ENCODE measurements at regions not wholly inside any gene's neighbourhood (a gene's known extent, or its start where the extent isn't known, plus 50 kb on each side); places are given as distances from the start of the nearest gene placed in this dataset.

DNA sequence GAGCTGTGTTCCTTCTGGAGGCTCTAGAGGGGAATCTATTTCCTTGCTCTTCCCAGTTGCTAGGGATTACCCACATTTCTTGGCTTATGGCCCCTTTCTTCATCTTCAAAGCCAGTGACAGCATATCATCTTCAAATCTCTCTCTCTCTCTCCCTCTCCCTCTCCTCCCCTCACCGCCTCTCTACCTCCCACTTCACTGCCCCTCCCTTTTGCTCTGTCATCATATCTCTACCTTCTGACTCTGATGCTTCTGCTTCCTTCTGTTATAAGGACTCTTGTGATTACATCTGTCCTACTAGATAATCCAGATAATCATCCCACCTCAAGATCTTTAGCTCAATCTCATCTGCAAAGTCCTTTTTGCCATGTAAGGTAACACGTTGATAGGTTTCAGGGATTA lies 93.1 kb upstream of the TEX13D start:
- ATAC-seq = no peak
- TF ChIP-seq OSR1 (CRISPR knock-in tag; IDR thresholded peaks at IDR 0.05) (no peak), ZNF8 (CRISPR knock-in tag; IDR thresholded peaks at IDR 0.05) (no peak), PPARA (CRISPR knock-in tag; IDR thresholded peaks at IDR 0.05; ENCODE audit: borderline replicate concordance) (no peak), ZNF70 (CRISPR knock-in tag; IDR thresholded peaks at IDR 0.05) (no peak), ESRRG (CRISPR knock-in tag; IDR thresholded peaks at IDR 0.05) (no peak), ZC3H10 (CRISPR knock-in tag; IDR thresholded peaks at IDR 0.05) (no peak), ARNTL (CRISPR knock-in tag; IDR thresholded peaks at IDR 0.05; ENCODE audit: borderline replicate concordance, low read depth) (no peak), CSDC2 (CRISPR knock-in tag; IDR thresholded peaks at IDR 0.05) (no peak), GLIS3 (CRISPR knock-in tag; IDR thresholded peaks at IDR 0.05) (no peak), ZFP3 (CRISPR knock-in tag; IDR thresholded peaks at IDR 0.05) (no peak), TCF4 (CRISPR knock-in tag; IDR thresholded peaks at IDR 0.05; ENCODE audit: borderline replicate concordance) (no peak), CSRNP3 (CRISPR knock-in tag; IDR thresholded peaks at IDR 0.05) (no peak), TOX (CRISPR knock-in tag; IDR thresholded peaks at IDR 0.05; ENCODE audit: borderline replicate concordance) (no peak), SNAI2 (CRISPR knock-in tag; IDR thresholded peaks at IDR 0.05) (no peak), ISL1 (CRISPR knock-in tag; IDR thresholded peaks at IDR 0.05) (no peak), BACH2 (CRISPR knock-in tag; IDR thresholded peaks at IDR 0.05; ENCODE audit: borderline replicate concordance) (no peak), ZFP30 (CRISPR knock-in tag; IDR thresholded peaks at IDR 0.05) (no peak), PATZ1 (CRISPR knock-in tag; IDR thresholded peaks at IDR 0.05; ENCODE audit: borderline replicate concordance) (no peak)
- TF ChIP-seq, protein P1, sequence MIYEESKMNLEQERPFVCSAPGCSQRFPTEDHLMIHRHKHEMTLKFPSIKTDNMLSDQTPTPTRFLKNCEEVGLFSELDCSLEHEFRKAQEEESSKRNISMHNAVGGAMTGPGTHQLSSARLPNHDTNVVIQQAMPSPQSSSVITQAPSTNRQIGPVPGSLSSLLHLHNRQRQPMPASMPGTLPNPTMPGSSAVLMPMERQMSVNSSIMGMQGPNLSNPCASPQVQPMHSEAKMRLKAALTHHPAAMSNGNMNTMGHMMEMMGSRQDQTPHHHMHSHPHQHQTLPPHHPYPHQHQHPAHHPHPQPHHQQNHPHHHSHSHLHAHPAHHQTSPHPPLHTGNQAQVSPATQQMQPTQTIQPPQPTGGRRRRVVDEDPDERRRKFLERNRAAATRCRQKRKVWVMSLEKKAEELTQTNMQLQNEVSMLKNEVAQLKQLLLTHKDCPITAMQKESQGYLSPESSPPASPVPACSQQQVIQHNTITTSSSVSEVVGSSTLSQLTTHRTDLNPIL (CRISPR knock-in tag; IDR thresholded peaks at IDR 0.05; ENCODE audit: low read depth) = no peak
- TF ChIP-seq, protein P2, sequence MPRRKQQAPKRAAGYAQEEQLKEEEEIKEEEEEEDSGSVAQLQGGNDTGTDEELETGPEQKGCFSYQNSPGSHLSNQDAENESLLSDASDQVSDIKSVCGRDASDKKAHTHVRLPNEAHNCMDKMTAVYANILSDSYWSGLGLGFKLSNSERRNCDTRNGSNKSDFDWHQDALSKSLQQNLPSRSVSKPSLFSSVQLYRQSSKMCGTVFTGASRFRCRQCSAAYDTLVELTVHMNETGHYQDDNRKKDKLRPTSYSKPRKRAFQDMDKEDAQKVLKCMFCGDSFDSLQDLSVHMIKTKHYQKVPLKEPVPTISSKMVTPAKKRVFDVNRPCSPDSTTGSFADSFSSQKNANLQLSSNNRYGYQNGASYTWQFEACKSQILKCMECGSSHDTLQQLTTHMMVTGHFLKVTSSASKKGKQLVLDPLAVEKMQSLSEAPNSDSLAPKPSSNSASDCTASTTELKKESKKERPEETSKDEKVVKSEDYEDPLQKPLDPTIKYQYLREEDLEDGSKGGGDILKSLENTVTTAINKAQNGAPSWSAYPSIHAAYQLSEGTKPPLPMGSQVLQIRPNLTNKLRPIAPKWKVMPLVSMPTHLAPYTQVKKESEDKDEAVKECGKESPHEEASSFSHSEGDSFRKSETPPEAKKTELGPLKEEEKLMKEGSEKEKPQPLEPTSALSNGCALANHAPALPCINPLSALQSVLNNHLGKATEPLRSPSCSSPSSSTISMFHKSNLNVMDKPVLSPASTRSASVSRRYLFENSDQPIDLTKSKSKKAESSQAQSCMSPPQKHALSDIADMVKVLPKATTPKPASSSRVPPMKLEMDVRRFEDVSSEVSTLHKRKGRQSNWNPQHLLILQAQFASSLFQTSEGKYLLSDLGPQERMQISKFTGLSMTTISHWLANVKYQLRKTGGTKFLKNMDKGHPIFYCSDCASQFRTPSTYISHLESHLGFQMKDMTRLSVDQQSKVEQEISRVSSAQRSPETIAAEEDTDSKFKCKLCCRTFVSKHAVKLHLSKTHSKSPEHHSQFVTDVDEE (CRISPR knock-in tag; IDR thresholded peaks at IDR 0.05) = no peak

GRCh38 chrX:124239911-124240310 lies 92.5 kb upstream of the TEX13D start:
- no peak for ATAC-seq

DNA sequence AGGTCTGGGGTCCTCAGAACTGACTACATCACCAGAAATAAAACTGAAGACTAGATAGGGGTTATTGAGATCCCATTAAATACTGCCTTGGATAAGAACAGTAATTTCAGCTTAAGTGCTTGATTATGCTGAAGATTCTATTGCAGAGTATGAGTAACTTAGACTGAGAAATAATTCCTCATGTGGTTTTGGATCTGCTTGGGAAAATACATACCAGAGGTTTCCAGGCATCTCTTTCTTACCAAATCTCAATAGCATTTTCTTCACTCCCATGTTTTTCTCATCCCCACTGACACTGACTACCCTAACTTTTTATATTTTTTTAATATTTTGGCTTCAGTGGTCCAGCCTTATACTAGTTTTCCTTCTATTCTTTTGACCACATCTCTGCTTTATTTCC lies 92.0 kb upstream of the TEX13D start:
- no peak for TF ChIP-seq GLIS3 (CRISPR knock-in tag; IDR thresholded peaks at IDR 0.05)
- no peak for TF ChIP-seq RARB (CRISPR knock-in tag; IDR thresholded peaks at IDR 0.05)
- TF ChIP-seq CSRNP3 (CRISPR knock-in tag; IDR thresholded peaks at IDR 0.05) = no peak
- TF ChIP-seq, protein P1 (CRISPR knock-in tag; IDR thresholded peaks at IDR 0.05; ENCODE audit: low read depth) = no peak
- TF ChIP-seq, protein P2 (CRISPR knock-in tag; IDR thresholded peaks at IDR 0.05) = no peak
- no peak for TF ChIP-seq ZFP30 (CRISPR knock-in tag; IDR thresholded peaks at IDR 0.05)
- TF ChIP-seq, protein P3, sequence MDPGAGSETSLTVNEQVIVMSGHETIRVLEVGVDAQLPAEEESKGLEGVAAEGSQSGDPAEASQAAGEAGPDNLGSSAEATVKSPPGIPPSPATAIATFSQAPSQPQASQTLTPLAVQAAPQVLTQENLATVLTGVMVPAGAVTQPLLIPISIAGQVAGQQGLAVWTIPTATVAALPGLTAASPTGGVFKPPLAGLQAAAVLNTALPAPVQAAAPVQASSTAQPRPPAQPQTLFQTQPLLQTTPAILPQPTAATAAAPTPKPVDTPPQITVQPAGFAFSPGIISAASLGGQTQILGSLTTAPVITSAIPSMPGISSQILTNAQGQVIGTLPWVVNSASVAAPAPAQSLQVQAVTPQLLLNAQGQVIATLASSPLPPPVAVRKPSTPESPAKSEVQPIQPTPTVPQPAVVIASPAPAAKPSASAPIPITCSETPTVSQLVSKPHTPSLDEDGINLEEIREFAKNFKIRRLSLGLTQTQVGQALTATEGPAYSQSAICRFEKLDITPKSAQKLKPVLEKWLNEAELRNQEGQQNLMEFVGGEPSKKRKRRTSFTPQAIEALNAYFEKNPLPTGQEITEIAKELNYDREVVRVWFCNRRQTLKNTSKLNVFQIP (CRISPR knock-in tag; IDR thresholded peaks at IDR 0.05; ENCODE audit: borderline replicate concordance, low read depth) = no peak
- no peak for TF ChIP-seq PPARA (CRISPR knock-in tag; IDR thresholded peaks at IDR 0.05; ENCODE audit: borderline replicate concordance)
- no peak for TF ChIP-seq ZFP3 (CRISPR knock-in tag; IDR thresholded peaks at IDR 0.05)
- ATAC-seq = no peak

More at GRCh38 chrX:124239911-124240310, 92.5 kb upstream of the TEX13D start:
- no peak for TF ChIP-seq BACH2 (CRISPR knock-in tag; IDR thresholded peaks at IDR 0.05; ENCODE audit: borderline replicate concordance)
- TF ChIP-seq ZFP3 (CRISPR knock-in tag; IDR thresholded peaks at IDR 0.05) = no peak
- TF ChIP-seq ZNF565 (CRISPR knock-in tag; conservative IDR thresholded peaks at IDR 0.05; ENCODE audit: low read depth) = no peak
